Breast epithelium (tissue), 4 donors: ENCODE measurements at regions not wholly inside any gene's neighbourhood (a gene's known extent, or its start where the extent isn't known, plus 50 kb on each side); places are given as distances from the start of the nearest gene placed in this dataset.

ENCODE experiments used
- DNase-seq, 2 donors: peaks; one replicate each; pipeline ENCODE4 v3.0.0-alpha.2; 2019; ENCODE audit warnings: low spot score in 2 of 2
- H3K27ac ChIP-seq, 2 donors: fragments of 200-600 bp; sonication (generic) in 1 of 2; one replicate each; pipeline ENCODE4 v1.5.1; 2016 to 2019; ENCODE audit warnings: mild to moderate bottlenecking in 1 of 2
- H3K27me3 ChIP-seq, 2 donors: fragments of 200-600 bp; sonication (generic) in 1 of 2; one replicate each; pipeline versions ENCODE4 v1.5.1 to v1.6.0; 2017 to 2019; ENCODE audit warnings: control low read depth in 1 of 2, mild to moderate bottlenecking in 1 of 2
- H3K36me3 ChIP-seq: fragments of 200-600 bp; one replicate; pipeline ENCODE4 v1.5.1; 2019
- H3K4me1 ChIP-seq, 2 donors: fragments of 200-600 bp; sonication (generic); one replicate each; pipeline ENCODE4 v1.5.1; 2016 to 2019; ENCODE audit warnings: control low read depth in 1 of 2
- H3K4me3 ChIP-seq, 3 donors: fragments of 200-600 bp; sonication (generic); 1 replicate in 2 of 3; 2 replicates in 1 of 3; pipeline ENCODE4 v1.5.1; 2016 to 2019; ENCODE audit warnings: mild to moderate bottlenecking in 3 of 3, moderate library complexity in 2 of 3
- H3K9me3 ChIP-seq, 2 donors: fragments of 200-600 bp; sonication (generic) in 1 of 2; one replicate each; pipeline ENCODE4 v1.5.1; 2016 to 2019; ENCODE audit warnings: control low read depth in 1 of 2
- CTCF ChIP-seq, 3 donors: fragments of 450-650 bp; IDR thresholded peaks; one replicate each; pipeline ENCODE4 v1.5.1; 2016 to 2017; ENCODE audit warnings: antibody characterized with exemption in 3 of 3, mild to moderate bottlenecking in 3 of 3, moderate library complexity in 3 of 3
- POLR2A ChIP-seq: fragments of 450-650 bp; IDR thresholded peaks from one replicate; pipeline ENCODE4 v1.6.1; 2016; ENCODE audit warnings: antibody characterized with exemption, mild to moderate bottlenecking, moderate library complexity
- POLR2AphosphoS5 ChIP-seq, 3 donors: sonication (generic); formaldehyde crosslinking; IDR thresholded peaks; one replicate each; pipeline ENCODE4 v1.6.1; 2017; ENCODE audit warnings: antibody characterized with exemption in 3 of 3
- intact Hi-C: fragments of 100-400 bp; cut with DNase I; formaldehyde crosslinking; loops from one replicate; pipeline ENCODE4 v1.15.1; 2023; ENCODE audit warnings: low total_unique reads

DNA sequence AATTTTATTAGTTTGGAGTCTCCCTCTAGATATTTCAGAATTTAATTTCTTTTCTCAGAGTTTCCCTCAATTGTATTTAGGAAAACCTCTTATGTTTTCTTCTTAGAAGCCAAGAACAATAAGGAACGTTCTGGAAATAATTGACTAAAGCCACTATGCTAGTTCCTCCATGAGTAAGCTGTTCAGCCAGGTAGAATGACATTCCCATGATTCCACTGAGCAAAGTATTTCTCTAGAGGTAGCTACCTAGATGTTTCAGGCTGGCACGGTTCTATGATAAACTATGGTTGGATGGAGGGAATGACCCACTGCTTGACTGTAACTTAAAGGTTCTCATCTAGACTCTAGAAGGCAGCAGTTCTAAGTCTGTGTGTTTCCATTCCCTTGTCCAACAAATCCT lies 62.4 kb downstream of the CLDN17 start:
- Histone ChIP-seq H3K36me3 (no peaks in the 10 kb centered on the region), H3K27ac (no peak overlapping the region), H3K4me3 (no peak overlapping the region)

DNA sequence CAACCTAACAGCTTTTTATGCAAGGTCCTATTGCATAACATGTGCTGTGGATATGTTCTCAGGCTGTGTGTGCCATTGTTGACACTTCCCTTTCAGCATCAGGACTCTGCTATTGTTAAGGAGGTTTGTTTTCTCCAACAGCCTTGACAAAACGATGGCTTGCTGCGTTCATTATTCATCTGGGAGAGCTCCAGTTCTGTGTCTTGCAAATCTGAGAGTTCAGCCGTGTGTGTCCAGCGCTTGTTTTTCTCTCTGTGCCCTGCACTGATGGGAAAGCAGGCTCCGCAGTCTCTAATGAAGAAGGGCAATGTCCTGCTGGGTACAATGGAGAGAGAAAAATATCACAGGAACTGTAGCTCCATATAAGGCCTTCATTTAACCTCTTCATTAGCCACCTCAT lies 63.7 kb downstream of the CLDN17 start:
- no peak for TF ChIP-seq POLR2A
- TF ChIP-seq POLR2AphosphoS5 (IDR thresholded peaks at IDR 0.05) = no peak
- TF ChIP-seq CTCF (IDR thresholded peaks at IDR 0.05) = no peak
- Histone ChIP-seq H3K27me3 (no peaks in the 10 kb centered on the region), H3K36me3 (no peaks in the 10 kb centered on the region), H3K4me3 (no peak overlapping the region), H3K27ac (no peak overlapping the region), H3K4me1 (no peaks in the 10 kb centered on the region), H3K9me3 (no peaks in the 10 kb centered on the region)
- intact Hi-C loops = no loop called here
- DNase-seq = no peak

More for the DNA sequence above, 62.4 kb downstream of the CLDN17 start:
- no peaks in the 10 kb centered on the region for H3K4me1 ChIP-seq
- no peak for DNase-seq
- TF ChIP-seq CTCF (IDR thresholded peaks at IDR 0.05) = no peak
- TF ChIP-seq POLR2A = no peak
- no peak for TF ChIP-seq POLR2AphosphoS5 (IDR thresholded peaks at IDR 0.05)
- H3K27me3 ChIP-seq = no peaks in the 10 kb centered on the region
- intact Hi-C loops = no loop called here
- no peaks in the 10 kb centered on the region for H3K9me3 ChIP-seq

- Histone ChIP-seq H3K4me1 (no peaks in the 10 kb centered on the region), H3K36me3 (no peaks in the 10 kb centered on the region), H3K4me3 (no peak overlapping the region), H3K27me3 (no peaks in the 10 kb centered on the region), H3K27ac (no peak overlapping the region), H3K9me3 (no peaks in the 10 kb centered on the region)
- intact Hi-C loops = no loop called here
- DNase-seq = no peak
- TF ChIP-seq CTCF (IDR thresholded peaks at IDR 0.05) (no peak), POLR2AphosphoS5 (IDR thresholded peaks at IDR 0.05) (no peak), POLR2A (no peak)
These were observed 64.6 kb downstream of the CLDN17 start for GRCh38 chr21:30101967-30102366.

- Histone ChIP-seq H3K27me3 (no peaks in the 10 kb centered on the region), H3K9me3 (no peaks in the 10 kb centered on the region), H3K4me1 (no peaks in the 10 kb centered on the region), H3K4me3 (no peak overlapping the region), H3K27ac (no peak overlapping the region), H3K36me3 (no peaks in the 10 kb centered on the region)
- intact Hi-C loops = no loop called here
- no peak for DNase-seq
- TF ChIP-seq CTCF (IDR thresholded peaks at IDR 0.05) (no peak), POLR2AphosphoS5 (IDR thresholded peaks at IDR 0.05) (no peak), POLR2A (no peak)
These were observed 68.8 kb downstream of the CLDN17 start for GRCh38 chr21:30097791-30098190.

DNA sequence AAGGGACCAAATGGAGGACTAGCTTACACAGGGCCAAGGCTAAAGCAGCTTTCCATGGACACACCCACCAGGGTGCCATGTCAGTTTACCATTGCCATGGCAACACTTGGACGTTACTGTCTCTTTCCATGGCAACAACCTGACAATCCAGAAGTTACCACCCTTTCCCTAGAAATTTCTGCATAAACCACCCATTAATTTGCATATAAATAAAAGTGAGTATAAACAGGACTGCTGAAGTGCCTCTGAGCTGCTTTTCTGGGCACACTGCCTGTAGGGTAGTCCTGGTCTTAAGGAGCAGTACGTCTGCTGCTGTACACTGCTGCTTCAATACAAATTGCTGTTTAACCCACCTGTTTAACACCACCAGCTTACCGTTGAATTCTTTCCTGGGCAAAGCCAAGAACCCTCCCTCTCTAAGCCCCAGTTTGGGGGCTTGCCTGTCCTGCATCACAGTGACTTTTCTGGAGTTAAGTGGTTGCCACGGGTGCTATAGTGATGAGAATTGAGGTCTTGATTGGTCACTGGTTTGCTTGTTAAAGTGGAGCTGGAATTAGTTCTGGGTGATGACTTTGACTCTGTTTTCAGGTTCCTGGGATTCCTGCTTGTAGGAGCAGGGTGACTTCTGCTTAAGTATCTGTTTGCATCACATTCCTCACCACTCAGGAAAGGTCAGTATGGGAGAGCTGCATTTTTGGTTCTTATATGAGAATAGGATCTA lies 83.2 kb downstream of the CLDN17 start:
- Histone ChIP-seq H3K4me3 (no peak overlapping the region), H3K36me3 (no peaks in the 10 kb centered on the region), H3K9me3 (no peaks in the 10 kb centered on the region), H3K27ac (no peak overlapping the region), H3K27me3 (no peaks in the 10 kb centered on the region), H3K4me1 (no peaks in the 10 kb centered on the region)
- intact Hi-C loops = no loop called here
- TF ChIP-seq POLR2A (no peak), CTCF (IDR thresholded peaks at IDR 0.05) (no peak), POLR2AphosphoS5 (IDR thresholded peaks at IDR 0.05) (no peak)
- no peak for DNase-seq
